Neural progenitor cell (in vitro differentiated cells): ENCODE measurements at regions not wholly inside any gene's neighbourhood (a gene's known extent, or its start where the extent isn't known, plus 50 kb on each side); places are given as distances from the start of the nearest gene placed in this dataset.

Experiments
- CTCF ChIP-seq: fragments of 200-600 bp; sonication (generic); IDR thresholded peaks from 2 replicates; pipeline ENCODE4 v1.5.1; 2017; ENCODE audit warnings: antibody characterized with exemption, mild to moderate bottlenecking
- EZH2 ChIP-seq: fragments of 200-600 bp; sonication (generic); IDR thresholded peaks from 2 replicates; pipeline ENCODE4 v1.6.1; 2017; ENCODE audit warnings: antibody characterized with exemption, mild to moderate bottlenecking, moderate library complexity
- EZH2phosphoT487 ChIP-seq: fragments of 200-600 bp; sonication (generic); IDR thresholded peaks from 2 replicates; pipeline ENCODE4 v1.6.1; 2017; ENCODE audit warnings: antibody characterized with exemption

- TF ChIP-seq CTCF (no peak), EZH2phosphoT487 (no peak), EZH2 (no peak)
Measured at GRCh38 chr4:181077341-181077740, 1165.9 kb upstream of the TENM3 start.
